Natural killer cell (primary cell): ENCODE measurements at regions not wholly inside any gene's neighbourhood (a gene's known extent, or its start where the extent isn't known, plus 50 kb on each side); places are given as distances from the start of the nearest gene placed in this dataset.

Experiments
- ATAC-seq, 3 donors: fragments of 150-1000 bp in 2 of 3; fragments of 200-7000 bp in 1 of 3; cut with Tn5 transposase; 1 replicate in 1 of 3; 2 replicates in 2 of 3; pipeline ENCODE4 v1.10.0; 2021; ENCODE audit warnings: mild to moderate bottlenecking in 2 of 3, moderate library complexity in 2 of 3
- DNase-seq, 2 donors: peaks; one replicate each; pipeline versions ENCODE4 v3.0.0 to v3.0.0-alpha.2; 2013 to 2021; ENCODE audit warnings: mixed read lengths in 1 of 2
- H3K27ac ChIP-seq: one replicate; pipeline ENCODE4 v1.5.1; 2013; ENCODE audit warnings: mild to moderate bottlenecking, low read length
- H3K27me3 ChIP-seq: one replicate; pipeline ENCODE4 v1.6.1; 2013; ENCODE audit warnings: low read length; ENCODE audit not compliant: control insufficient read depth, insufficient read depth
- H3K36me3 ChIP-seq: one replicate; pipeline ENCODE4 v1.6.1; 2013; ENCODE audit warnings: low read length; ENCODE audit not compliant: control insufficient read depth, insufficient read depth
- H3K4me1 ChIP-seq: one replicate; pipeline ENCODE4 v1.6.1; 2013; ENCODE audit warnings: low read length; ENCODE audit not compliant: control insufficient read depth, insufficient read depth
- H3K4me3 ChIP-seq: one replicate; pipeline ENCODE4 v1.5.1; 2013; ENCODE audit warnings: low read length
- H3K9me3 ChIP-seq: one replicate; pipeline ENCODE4 v1.6.1; 2013; ENCODE audit warnings: low read length; ENCODE audit not compliant: control insufficient read depth, insufficient read depth
- H3K27ac Mint-ChIP-seq, 2 donors: one replicate each; pipeline ENCODE4 v1.8.0; 2022; ENCODE audit warnings: mild to moderate bottlenecking in 2 of 2, mixed read lengths in 2 of 2, moderate library complexity in 1 of 2
- H3K27me3 Mint-ChIP-seq, 2 donors: one replicate each; pipeline ENCODE4 v1.8.0; 2022; ENCODE audit warnings: low read depth in 2 of 2, mixed read lengths in 2 of 2
- H3K36me3 Mint-ChIP-seq: one replicate; pipeline ENCODE4 v1.8.0; 2022; ENCODE audit warnings: mixed read lengths
- H3K4me1 Mint-ChIP-seq, 2 donors: one replicate each; pipeline ENCODE4 v1.8.0; 2022; ENCODE audit warnings: mixed read lengths in 2 of 2
- H3K4me3 Mint-ChIP-seq: one replicate; pipeline ENCODE4 v1.8.0; 2022; ENCODE audit warnings: mild to moderate bottlenecking, moderate library complexity, mixed read lengths
- H3K9me3 Mint-ChIP-seq, 2 donors: one replicate each; pipeline ENCODE4 v1.8.0; 2022; ENCODE audit warnings: mixed read lengths in 2 of 2
- WGBS: methylation state at CpG from one replicate; pipeline ENCODE4 v1.1.7; 2013; ENCODE audit warnings: missing lambda C conversion rate; ENCODE audit not compliant: insufficient coverage; 5-methylcytosine and 5-hydroxymethylcytosine counted together
- intact Hi-C: fragments of 100-400 bp; cut with micrococcal nuclease; formaldehyde crosslinking; loops from one replicate; pipeline ENCODE4 v1.14.2; 2022
- TF ChIP-seq, protein P1 (sequence below): fragments of 200-600 bp; IDR thresholded peaks from one replicate; pipeline ENCODE4 v1.8.0; 2022; ENCODE audit warnings: antibody characterized with exemption

DNA sequence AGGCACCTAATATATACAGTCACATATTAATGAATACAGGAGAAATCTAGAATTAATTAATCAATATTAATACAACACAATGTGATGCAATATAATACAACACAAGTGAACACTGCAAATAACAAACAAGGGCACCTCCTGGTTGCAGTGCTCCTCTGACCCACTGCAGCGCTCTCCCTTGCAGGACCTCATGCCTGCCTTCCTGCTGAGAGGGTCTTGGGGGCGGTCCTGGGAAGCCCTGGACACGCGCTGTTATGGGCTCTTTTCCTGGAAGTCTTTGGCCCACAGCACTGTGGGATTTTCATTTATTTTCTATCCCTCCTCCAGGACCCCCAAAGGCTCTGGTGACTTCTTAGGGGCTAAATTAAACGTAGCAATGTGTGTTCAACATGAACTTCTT, 485.8 kb downstream of the IRX1 start:
- Mint-ChIP-seq H3K4me1 (peaks cover 0 to 8% of the 10 kb centered on the region in 2 donors), H3K4me3 (no peak overlapping the region), H3K27ac (no peak overlapping the region), H3K9me3 (no peaks in the 10 kb centered on the region), H3K27me3 (peaks cover 5 to 9% of the 10 kb centered on the region in 2 donors), H3K36me3 (no peaks in the 10 kb centered on the region)
- no peaks in the 10 kb centered on the region for H3K9me3 ChIP-seq
- H3K36me3 ChIP-seq, result no peaks in the 10 kb centered on the region
- intact Hi-C loops, result no loop called here
- WGBS, result 87% methylated on average over 4 of the region's 5 CpGs
- TF ChIP-seq, protein P1, sequence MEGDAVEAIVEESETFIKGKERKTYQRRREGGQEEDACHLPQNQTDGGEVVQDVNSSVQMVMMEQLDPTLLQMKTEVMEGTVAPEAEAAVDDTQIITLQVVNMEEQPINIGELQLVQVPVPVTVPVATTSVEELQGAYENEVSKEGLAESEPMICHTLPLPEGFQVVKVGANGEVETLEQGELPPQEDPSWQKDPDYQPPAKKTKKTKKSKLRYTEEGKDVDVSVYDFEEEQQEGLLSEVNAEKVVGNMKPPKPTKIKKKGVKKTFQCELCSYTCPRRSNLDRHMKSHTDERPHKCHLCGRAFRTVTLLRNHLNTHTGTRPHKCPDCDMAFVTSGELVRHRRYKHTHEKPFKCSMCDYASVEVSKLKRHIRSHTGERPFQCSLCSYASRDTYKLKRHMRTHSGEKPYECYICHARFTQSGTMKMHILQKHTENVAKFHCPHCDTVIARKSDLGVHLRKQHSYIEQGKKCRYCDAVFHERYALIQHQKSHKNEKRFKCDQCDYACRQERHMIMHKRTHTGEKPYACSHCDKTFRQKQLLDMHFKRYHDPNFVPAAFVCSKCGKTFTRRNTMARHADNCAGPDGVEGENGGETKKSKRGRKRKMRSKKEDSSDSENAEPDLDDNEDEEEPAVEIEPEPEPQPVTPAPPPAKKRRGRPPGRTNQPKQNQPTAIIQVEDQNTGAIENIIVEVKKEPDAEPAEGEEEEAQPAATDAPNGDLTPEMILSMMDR, result no peak
- DNase-seq (no peak), ATAC-seq (no peak)
- H3K4me3 ChIP-seq, result no peak overlapping the region
- no peaks in the 10 kb centered on the region for H3K27me3 ChIP-seq
- no peaks in the 10 kb centered on the region for H3K4me1 ChIP-seq
- H3K27ac ChIP-seq, result no peak overlapping the region

DNA sequence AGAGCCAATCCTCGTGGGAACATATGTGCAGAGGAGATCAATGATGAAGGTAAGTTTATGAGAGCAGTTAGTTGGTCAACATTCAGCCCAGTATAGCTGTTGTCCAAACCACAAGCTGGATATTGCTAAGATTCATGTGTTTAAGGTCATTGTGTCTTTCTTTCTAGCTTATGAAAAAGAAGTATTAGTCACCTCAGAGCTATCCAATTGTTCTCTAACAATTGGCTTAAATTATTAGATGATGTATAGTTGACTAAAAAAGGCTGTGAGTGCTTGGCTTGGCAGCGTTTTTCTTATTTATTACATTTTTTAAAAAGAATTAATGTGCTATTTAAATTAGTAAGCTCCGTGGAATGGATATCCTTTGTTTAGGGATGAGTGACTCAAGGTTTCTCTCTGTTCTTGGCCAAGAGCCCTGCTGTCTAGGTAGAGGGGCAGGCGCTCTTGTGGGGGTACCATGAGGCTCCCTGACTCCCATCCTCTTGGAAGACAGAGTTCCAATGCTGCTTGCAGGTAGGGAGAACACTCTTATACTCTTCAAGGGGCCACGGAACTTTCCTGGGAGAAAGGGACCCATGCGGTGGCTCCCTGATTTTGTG, 487.4 kb downstream of the IRX1 start:
- no peak overlapping the region for H3K27ac Mint-ChIP-seq
- intact Hi-C loops, result no loop called here

DNA sequence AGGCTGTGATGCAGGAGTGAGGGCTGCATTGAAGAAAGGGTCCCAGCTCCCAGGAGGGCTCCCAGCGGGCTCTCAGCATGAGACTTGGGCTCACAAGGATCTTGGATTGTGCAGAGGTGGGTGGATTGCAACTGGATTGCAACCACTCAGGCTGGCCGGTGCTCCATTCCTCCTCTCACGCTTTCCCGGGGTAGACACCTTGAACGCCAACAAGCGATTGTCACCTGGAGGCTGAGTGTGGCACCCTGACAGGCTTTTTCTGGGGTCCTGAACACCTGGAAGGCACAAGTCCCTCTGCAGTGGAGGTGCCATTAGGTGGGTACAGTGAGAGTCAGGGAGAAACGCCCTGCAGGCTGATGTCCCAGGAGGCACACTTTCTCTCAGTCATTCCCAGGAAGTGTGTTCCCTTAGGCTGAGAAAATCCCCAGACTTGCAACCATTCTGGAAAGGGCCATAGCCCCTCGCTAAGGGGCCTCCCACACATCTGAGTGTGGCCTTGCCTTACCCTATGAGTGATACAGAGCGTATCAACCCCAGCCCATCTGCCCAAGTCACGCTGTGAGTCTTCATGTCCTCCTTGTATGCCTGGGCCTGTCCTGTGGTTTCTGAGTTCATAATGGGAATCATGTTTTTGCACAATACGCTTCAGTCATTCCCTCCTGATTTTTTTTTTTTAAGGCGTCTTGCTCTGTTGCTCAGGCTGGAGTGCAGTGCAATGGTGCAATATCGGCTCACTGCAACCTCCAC, 488.1 kb downstream of the IRX1 start:
- H3K9me3 Mint-ChIP-seq, result no peaks in the 10 kb centered on the region
- ATAC-seq (no peak), DNase-seq (no peak)
- Histone ChIP-seq H3K27me3 (no peaks in the 10 kb centered on the region), H3K36me3 (no peaks in the 10 kb centered on the region), H3K9me3 (peaks cover 6% of the 10 kb centered on the region), H3K27ac (no peak overlapping the region), H3K4me3 (no peak overlapping the region), H3K4me1 (no peaks in the 10 kb centered on the region)
- TF ChIP-seq, protein P1, result no peak
- intact Hi-C loops, result no loop called here
- WGBS, result 88% methylated on average over 13 of the region's 13 CpGs
- H3K4me3 Mint-ChIP-seq, result no peak overlapping the region
- H3K27ac Mint-ChIP-seq, result no peak overlapping the region
- H3K27me3 Mint-ChIP-seq, result peaks cover 5 to 9% of the 10 kb centered on the region in 2 donors
- H3K4me1 Mint-ChIP-seq, result peaks cover 0 to 8% of the 10 kb centered on the region in 2 donors
- H3K36me3 Mint-ChIP-seq, result no peaks in the 10 kb centered on the region

More for the DNA sequence above, 487.4 kb downstream of the IRX1 start:
- no peaks in the 10 kb centered on the region for H3K36me3 Mint-ChIP-seq
- no peak overlapping the region for H3K27ac ChIP-seq
- no peaks in the 10 kb centered on the region for H3K27me3 ChIP-seq
- no peaks in the 10 kb centered on the region for H3K4me1 ChIP-seq
- TF ChIP-seq, protein P1, result no peak
- ATAC-seq, result no peak
- H3K4me3 ChIP-seq, result no peak overlapping the region
- no peaks in the 10 kb centered on the region for H3K36me3 ChIP-seq
- no peak for DNase-seq
- peaks cover 0 to 8% of the 10 kb centered on the region in 2 donors for H3K4me1 Mint-ChIP-seq
- peaks cover under 1% of the 10 kb centered on the region for H3K9me3 ChIP-seq
- no peaks in the 10 kb centered on the region for H3K9me3 Mint-ChIP-seq
- WGBS, result 87% methylated on average over 5 of the region's 6 CpGs
- no peak overlapping the region for H3K4me3 Mint-ChIP-seq
- H3K27me3 Mint-ChIP-seq, result peaks cover 5 to 9% of the 10 kb centered on the region in 2 donors
